Neuronal stem cell (in vitro differentiated cells): ENCODE measurements at regions not wholly inside any gene's neighbourhood (a gene's known extent, or its start where the extent isn't known, plus 50 kb on each side); places are given as distances from the start of the nearest gene placed in this dataset.

ENCODE experiments used
- DNase-seq: peaks from one replicate; pipeline ENCODE4 v3.0.0-alpha.2; 2013; ENCODE audit warnings: low spot score
- H2AFZ ChIP-seq: one replicate; pipeline ENCODE4 v1.6.1; 2013; ENCODE audit warnings: mild to moderate bottlenecking, low read length, inconsistent platforms
- H2AK5ac ChIP-seq: 2 replicates; pipeline ENCODE4 v1.6.1; 2013; ENCODE audit warnings: low read depth, mild to moderate bottlenecking, inconsistent platforms, low read length, moderate library complexity, mixed read lengths
- H2BK120ac ChIP-seq: 2 replicates; pipeline ENCODE4 v1.6.1; 2013; ENCODE audit warnings: low read depth, mild to moderate bottlenecking, inconsistent platforms, low read length, moderate library complexity, mixed read lengths
- H2BK12ac ChIP-seq: one replicate; pipeline ENCODE4 v1.6.1; 2013; ENCODE audit warnings: low read length, inconsistent platforms
- H2BK15ac ChIP-seq: 2 replicates; pipeline ENCODE4 v1.6.1; 2013; ENCODE audit warnings: mild to moderate bottlenecking, low read length, inconsistent platforms, mixed read lengths
- H2BK5ac ChIP-seq: one replicate; pipeline ENCODE4 v1.6.1; 2013; ENCODE audit warnings: inconsistent platforms, mild to moderate bottlenecking, low read length, moderate library complexity
- H3K14ac ChIP-seq: one replicate; pipeline ENCODE4 v1.6.1; 2013; ENCODE audit warnings: low read length, inconsistent platforms
- H3K18ac ChIP-seq: 2 replicates; pipeline ENCODE4 v1.6.1; 2013; ENCODE audit warnings: low read length, inconsistent platforms
- H3K23ac ChIP-seq: 2 replicates; pipeline ENCODE4 v1.6.1; 2013; ENCODE audit warnings: low read depth, mild to moderate bottlenecking, mixed read lengths, low read length, inconsistent platforms; ENCODE audit not compliant: poor library complexity
- H3K27ac ChIP-seq: replicated peaks from 3 replicates; pipeline ENCODE4 v1.5.1; 2013; ENCODE audit warnings: low read length, inconsistent platforms
- H3K27me3 ChIP-seq, 3 experiments: 2 replicates each; pipeline ENCODE4 v1.6.1; 2013; ENCODE audit warnings: low read length in 3 of 3, mild to moderate bottlenecking in 2 of 3, inconsistent platforms in 1 of 3, low read depth in 1 of 3, mixed read lengths in 1 of 3, moderate library complexity in 1 of 3; ENCODE audit not compliant: control insufficient read depth in 3 of 3, insufficient read depth in 3 of 3
- H3K36me3 ChIP-seq, 2 donors: replicated peaks in 1 of 2; 2 replicates each; pipeline ENCODE4 v1.6.1; 2013; ENCODE audit warnings: low read length in 2 of 2; ENCODE audit not compliant: control insufficient read depth in 2 of 2, insufficient read depth in 2 of 2
- H3K4ac ChIP-seq: 2 replicates; pipeline ENCODE4 v1.6.1; 2013; ENCODE audit warnings: inconsistent platforms, mild to moderate bottlenecking, low read length, moderate library complexity
- H3K4me1 ChIP-seq, 2 donors: 1 replicate in 1 of 2; 2 replicates in 1 of 2; pipeline ENCODE4 v1.6.1; 2013; ENCODE audit warnings: low read length in 2 of 2, low read depth in 1 of 2; ENCODE audit not compliant: control insufficient read depth in 2 of 2, insufficient read depth in 1 of 2
- H3K4me2 ChIP-seq: one replicate; pipeline ENCODE4 v1.6.1; 2013; ENCODE audit warnings: mild to moderate bottlenecking, low read length, inconsistent platforms; ENCODE audit not compliant: insufficient read depth, poor library complexity, severe bottlenecking
- H3K4me3 ChIP-seq, 2 donors: 2 replicates each; pipeline ENCODE4 v1.5.1; 2013; ENCODE audit warnings: low read length in 2 of 2, mild to moderate bottlenecking in 2 of 2, inconsistent platforms in 1 of 2, moderate library complexity in 1 of 2
- H3K79me1 ChIP-seq: one replicate; pipeline ENCODE4 v1.6.1; 2013; ENCODE audit warnings: low read depth, mild to moderate bottlenecking, inconsistent platforms, low read length, moderate library complexity
- H3K9ac ChIP-seq: one replicate; pipeline ENCODE4 v1.6.1; 2013; ENCODE audit warnings: mild to moderate bottlenecking, low read depth, low read length, inconsistent platforms; ENCODE audit not compliant: poor library complexity
- H3K9me3 ChIP-seq, 2 donors: replicated peaks in 1 of 2; 2 replicates each; pipeline versions ENCODE3 to v1.6.1; 2013; ENCODE audit warnings: low read length in 2 of 2, mild to moderate bottlenecking in 2 of 2, inconsistent platforms in 1 of 2, low read depth in 1 of 2, mixed read lengths in 1 of 2, moderate library complexity in 1 of 2; ENCODE audit not compliant: control insufficient read depth in 2 of 2, insufficient read depth in 1 of 2
- H4K8ac ChIP-seq: one replicate; pipeline ENCODE4 v1.6.1; 2013; ENCODE audit warnings: low read depth, mild to moderate bottlenecking, inconsistent platforms, low read length, moderate library complexity
- H4K91ac ChIP-seq: one replicate; pipeline ENCODE4 v1.6.1; 2013; ENCODE audit warnings: low read length, low read depth, mild to moderate bottlenecking, inconsistent platforms; ENCODE audit not compliant: poor library complexity
- WGBS, 2 donors: extraction: QIAGEN DNeasy Blood & Tissue Kit; methylation state at CpG; one replicate each; pipeline ENCODE4 v1.1.7; 2013; ENCODE audit warnings: missing lambda C conversion rate in 2 of 2, mixed read lengths in 1 of 2; ENCODE audit not compliant: insufficient read length in 2 of 2, insufficient replicate concordance in 1 of 2; ENCODE audit errors: extremely low coverage in 2 of 2; 5-methylcytosine and 5-hydroxymethylcytosine counted together

DNA sequence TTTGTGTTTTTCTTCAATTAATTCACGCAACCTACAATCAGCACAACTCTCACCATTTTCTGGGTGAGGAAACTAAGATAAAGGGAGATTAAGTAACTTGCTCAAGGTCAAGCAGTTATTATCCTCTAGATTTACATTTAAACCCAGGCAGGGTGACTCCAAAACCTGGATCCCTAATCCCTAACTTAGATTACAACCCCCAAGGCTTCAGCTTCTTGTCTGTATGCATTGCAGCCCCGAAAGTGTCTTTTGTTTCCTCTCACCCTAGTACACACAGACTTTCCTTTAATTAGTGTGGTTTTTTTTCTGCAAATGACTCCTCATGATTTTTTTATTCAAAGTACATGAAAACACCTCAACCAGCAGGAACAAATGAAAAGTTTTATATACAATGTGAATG is 748.6 kb upstream of the ADGRL2 start:
- H3K36me3 ChIP-seq, result no peaks in the 10 kb centered on the region
- H4K8ac ChIP-seq, result no peak overlapping the region
- no peak overlapping the region for H3K27ac ChIP-seq
- DNase-seq, result no peak
- H3K9me3 ChIP-seq, result no peaks in the 10 kb centered on the region
- no peak overlapping the region for H2BK120ac ChIP-seq
- no peak overlapping the region for H3K4me2 ChIP-seq
- H3K18ac ChIP-seq, result no peak overlapping the region
- no peak overlapping the region for H3K9ac ChIP-seq
- H3K4ac ChIP-seq, result no peak overlapping the region
- no peak overlapping the region for H2BK15ac ChIP-seq
- H3K79me1 ChIP-seq, result no peaks in the 10 kb centered on the region
- H3K23ac ChIP-seq, result no peak overlapping the region
- H2AK5ac ChIP-seq, result no peak overlapping the region
- no peak overlapping the region for H2BK5ac ChIP-seq
- no peak overlapping the region for H3K4me3 ChIP-seq
- H3K27me3 ChIP-seq, result no peaks in the 10 kb centered on the region
- no peak overlapping the region for H3K14ac ChIP-seq
- no peak overlapping the region for H2AFZ ChIP-seq
- no CpG with 5 or more reads among the region's 2 CpGs for WGBS, 2 donors
- no peaks in the 10 kb centered on the region for H3K4me1 ChIP-seq
- no peak overlapping the region for H2BK12ac ChIP-seq
- no peak overlapping the region for H4K91ac ChIP-seq

GRCh38 chr1:81050390-81050789 is 750.3 kb upstream of the ADGRL2 start:
- H3K4me3 ChIP-seq, result no peak overlapping the region
- H2BK5ac ChIP-seq, result no peak overlapping the region
- no CpG with 5 or more reads among the region's 1 CpG for WGBS, 2 donors
- H3K27me3 ChIP-seq, result no peaks in the 10 kb centered on the region
- no peak overlapping the region for H3K4me2 ChIP-seq
- no peak overlapping the region for H2AK5ac ChIP-seq
- no peak overlapping the region for H2BK15ac ChIP-seq
- no peaks in the 10 kb centered on the region for H3K4me1 ChIP-seq
- no peak overlapping the region for H3K27ac ChIP-seq
- H3K14ac ChIP-seq, result no peak overlapping the region
- H4K91ac ChIP-seq, result no peak overlapping the region
- H3K23ac ChIP-seq, result no peak overlapping the region
- H2AFZ ChIP-seq, result no peak overlapping the region
- no peak for DNase-seq
- H3K9ac ChIP-seq, result no peak overlapping the region
- no peaks in the 10 kb centered on the region for H3K79me1 ChIP-seq
- H3K4ac ChIP-seq, result no peak overlapping the region
- H2BK12ac ChIP-seq, result no peak overlapping the region
- H3K18ac ChIP-seq, result no peak overlapping the region
- H3K9me3 ChIP-seq, result no peaks in the 10 kb centered on the region
- H4K8ac ChIP-seq, result no peak overlapping the region
- no peaks in the 10 kb centered on the region for H3K36me3 ChIP-seq
- no peak overlapping the region for H2BK120ac ChIP-seq

DNA sequence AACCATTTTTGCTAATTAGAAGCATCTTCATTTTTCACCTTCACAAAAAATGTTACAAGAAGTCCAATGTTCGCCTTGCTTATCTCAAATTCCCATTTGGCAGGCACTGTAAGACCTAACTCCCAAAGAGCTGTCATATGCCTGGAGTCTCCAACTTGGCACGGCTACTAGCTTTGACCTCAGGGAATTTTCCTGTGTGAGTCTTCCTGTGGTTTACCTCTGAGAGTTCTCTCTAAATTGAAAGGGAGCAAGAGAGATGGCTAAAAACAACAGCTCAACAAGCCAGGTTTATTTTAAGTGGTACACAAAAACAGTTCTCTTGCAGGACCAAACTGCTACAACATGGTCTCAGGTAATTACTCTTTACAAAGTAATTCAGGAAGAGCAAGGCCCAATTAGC is 756.0 kb upstream of the ADGRL2 start:
- H4K8ac ChIP-seq, result no peak overlapping the region
- no peaks in the 10 kb centered on the region for H3K36me3 ChIP-seq
- no peak overlapping the region for H3K4me3 ChIP-seq
- no CpG with 5 or more reads among the region's 2 CpGs for WGBS, 2 donors
- H3K18ac ChIP-seq, result no peak overlapping the region
- no peak overlapping the region for H2AFZ ChIP-seq
- H3K9me3 ChIP-seq, result no peaks in the 10 kb centered on the region
- no peak overlapping the region for H2AK5ac ChIP-seq
- H3K14ac ChIP-seq, result no peak overlapping the region
- no peak for DNase-seq
- no peak overlapping the region for H2BK5ac ChIP-seq
- H3K23ac ChIP-seq, result no peak overlapping the region
- H3K9ac ChIP-seq, result no peak overlapping the region
- H3K27ac ChIP-seq, result no peak overlapping the region
- H3K79me1 ChIP-seq, result no peaks in the 10 kb centered on the region
- H4K91ac ChIP-seq, result no peak overlapping the region
- no peak overlapping the region for H3K4me2 ChIP-seq
- H2BK12ac ChIP-seq, result no peak overlapping the region
- no peaks in the 10 kb centered on the region for H3K4me1 ChIP-seq
- no peak overlapping the region for H2BK120ac ChIP-seq
- no peak overlapping the region for H2BK15ac ChIP-seq
- H3K27me3 ChIP-seq, result no peaks in the 10 kb centered on the region
- H3K4ac ChIP-seq, result no peak overlapping the region

- WGBS, 2 donors, result no CpG with 5 or more reads among the region's 1 CpG
- no peak for DNase-seq
- Histone ChIP-seq H3K4me3 (no peak overlapping the region), H3K27ac (no peak overlapping the region), H3K36me3 (no peaks in the 10 kb centered on the region), H3K14ac (no peak overlapping the region), H2BK5ac (no peak overlapping the region), H2AK5ac (no peak overlapping the region), H3K4me1 (no peaks in the 10 kb centered on the region), H3K23ac (no peak overlapping the region), H2AFZ (no peak overlapping the region), H3K18ac (no peak overlapping the region), H3K4me2 (no peak overlapping the region), H3K9ac (no peak overlapping the region), H3K4ac (no peak overlapping the region), H4K91ac (no peak overlapping the region), H4K8ac (no peak overlapping the region), H3K9me3 (no peaks in the 10 kb centered on the region), H2BK120ac (no peak overlapping the region), H3K79me1 (no peaks in the 10 kb centered on the region), H3K27me3 (no peaks in the 10 kb centered on the region), H2BK15ac (no peak overlapping the region), H2BK12ac (no peak overlapping the region)
These were observed 758.5 kb upstream of the ADGRL2 start for GRCh38 chr1:81042225-81042624.
